ENCODE measurements at regions not wholly inside any gene's neighbourhood (a gene's known extent, or its start where the extent isn't known, plus 50 kb on each side); places are given as distances from the start of the nearest gene placed in this dataset.

GRCh38 chr10:128557149-128557710 is 431.0 kb upstream of the MKI67 start:
- no peaks in the 10 kb centered on the region for H3K4me1 Mint-ChIP-seq
- H3K27ac ChIP-seq (ENCODE audit: low read depth, low read length), result no peak overlapping the region
- H3K4me3 Mint-ChIP-seq, result no peak overlapping the region
- H3K9me3 ChIP-seq (ENCODE audit: control insufficient read depth in 1 of 2, low read length in 2 of 2), result no peaks in the 10 kb centered on the region
- no peaks in the 10 kb centered on the region for H3K36me3 ChIP-seq (ENCODE audit: insufficient read depth, low read length)
- peaks cover 0 to 16% (median 2%) of the 10 kb centered on the region in 8 donors for H3K9me3 Mint-ChIP-seq
- intact Hi-C loops (cut with micrococcal nuclease), result no loop called here
- no peaks in the 10 kb centered on the region for H3K4me1 ChIP-seq (ENCODE audit: insufficient read depth, low read length)
- no peaks in the 10 kb centered on the region for H3K36me3 Mint-ChIP-seq
- H3K4me3 ChIP-seq (ENCODE audit: low read length in 2 of 2), result no peak overlapping the region
- no peaks in the 10 kb centered on the region for H3K27me3 ChIP-seq (ENCODE audit: insufficient read depth, low read length)
- DNase-seq, result no peak
- POLR2A ChIA-PET (ENCODE audit: partially characterized antibody), result no interaction called here
- no peaks in the 10 kb centered on the region for H3K27me3 Mint-ChIP-seq
- no peak overlapping the region for H3K27ac Mint-ChIP-seq
- CTCF ChIA-PET (ENCODE audit: partially characterized antibody), result no interaction called here

GRCh38 chr10:128560406-128560805 is 434.2 kb upstream of the MKI67 start:
- CTCF ChIA-PET (ENCODE audit: partially characterized antibody), result no interaction called here
- H3K27ac Mint-ChIP-seq, result no peak overlapping the region
- no peaks in the 10 kb centered on the region for H3K36me3 ChIP-seq (ENCODE audit: insufficient read depth, low read length)
- no peaks in the 10 kb centered on the region for H3K9me3 ChIP-seq (ENCODE audit: control insufficient read depth in 1 of 2, low read length in 2 of 2)
- POLR2A ChIA-PET (ENCODE audit: partially characterized antibody), result no interaction called here
- no peak overlapping the region for H3K27ac ChIP-seq (ENCODE audit: low read depth, low read length)
- H3K4me3 Mint-ChIP-seq, result no peak overlapping the region
- intact Hi-C loops (cut with micrococcal nuclease), result no loop called here
- no peaks in the 10 kb centered on the region for H3K4me1 Mint-ChIP-seq
- H3K4me3 ChIP-seq (ENCODE audit: low read length in 2 of 2), result no peak overlapping the region
- H3K27me3 ChIP-seq (ENCODE audit: insufficient read depth, low read length), result no peaks in the 10 kb centered on the region
- no peaks in the 10 kb centered on the region for H3K36me3 Mint-ChIP-seq
- DNase-seq, result no peak
- H3K27me3 Mint-ChIP-seq, result no peaks in the 10 kb centered on the region
- H3K9me3 Mint-ChIP-seq, result peaks cover 0 to 10% (median under 1%) of the 10 kb centered on the region in 8 donors
- no peaks in the 10 kb centered on the region for H3K4me1 ChIP-seq (ENCODE audit: insufficient read depth, low read length)

GRCh38 chr10:128560993-128561392 is 434.8 kb upstream of the MKI67 start:
- no peaks in the 10 kb centered on the region for H3K36me3 Mint-ChIP-seq
- H3K4me3 ChIP-seq (ENCODE audit: low read length in 2 of 2), result no peak overlapping the region
- H3K9me3 Mint-ChIP-seq, result peaks cover 0 to 10% (median under 1%) of the 10 kb centered on the region in 8 donors
- CTCF ChIA-PET (ENCODE audit: partially characterized antibody), result no interaction called here
- no peaks in the 10 kb centered on the region for H3K36me3 ChIP-seq (ENCODE audit: insufficient read depth, low read length)
- no peaks in the 10 kb centered on the region for H3K9me3 ChIP-seq (ENCODE audit: control insufficient read depth in 1 of 2, low read length in 2 of 2)
- H3K27ac Mint-ChIP-seq, result no peak overlapping the region
- no peaks in the 10 kb centered on the region for H3K4me1 Mint-ChIP-seq
- no peaks in the 10 kb centered on the region for H3K27me3 Mint-ChIP-seq
- H3K27me3 ChIP-seq (ENCODE audit: insufficient read depth, low read length), result no peaks in the 10 kb centered on the region
- H3K27ac ChIP-seq (ENCODE audit: low read depth, low read length), result no peak overlapping the region
- DNase-seq, result no peak
- no peaks in the 10 kb centered on the region for H3K4me1 ChIP-seq (ENCODE audit: insufficient read depth, low read length)
- no peak overlapping the region for H3K4me3 Mint-ChIP-seq
- POLR2A ChIA-PET (ENCODE audit: partially characterized antibody), result no interaction called here
- intact Hi-C loops (cut with micrococcal nuclease), result no loop called here

GRCh38 chr10:128563387-128563786 is 437.2 kb upstream of the MKI67 start:
- H3K4me1 Mint-ChIP-seq, result no peaks in the 10 kb centered on the region
- H3K4me3 ChIP-seq (ENCODE audit: low read length in 2 of 2), result no peak overlapping the region
- peaks cover 1 to 2% of the 10 kb centered on the region in 2 donors for H3K27me3 Mint-ChIP-seq
- peaks cover 0 to 6% (median under 1%) of the 10 kb centered on the region in 8 donors for H3K9me3 Mint-ChIP-seq
- ChIA-PET POLR2A (ENCODE audit: partially characterized antibody) (no interaction called here), CTCF (ENCODE audit: partially characterized antibody) (no interaction called here)
- H3K36me3 Mint-ChIP-seq, result no peaks in the 10 kb centered on the region
- intact Hi-C loops (cut with micrococcal nuclease), result no loop called here
- H3K27ac ChIP-seq (ENCODE audit: low read depth, low read length), result no peak overlapping the region
- no peaks in the 10 kb centered on the region for H3K9me3 ChIP-seq (ENCODE audit: control insufficient read depth in 1 of 2, low read length in 2 of 2)
- H3K27ac Mint-ChIP-seq, result no peak overlapping the region
- no peaks in the 10 kb centered on the region for H3K4me1 ChIP-seq (ENCODE audit: insufficient read depth, low read length)
- DNase-seq, result no peak
- H3K36me3 ChIP-seq (ENCODE audit: insufficient read depth, low read length), result no peaks in the 10 kb centered on the region
- no peak overlapping the region for H3K4me3 Mint-ChIP-seq
- no peaks in the 10 kb centered on the region for H3K27me3 ChIP-seq (ENCODE audit: insufficient read depth, low read length)

GRCh38 chr10:128563904-128564303 is 437.7 kb upstream of the MKI67 start:
- ChIA-PET POLR2A (ENCODE audit: partially characterized antibody) (no interaction called here), CTCF (ENCODE audit: partially characterized antibody) (no interaction called here)
- H3K27me3 ChIP-seq (ENCODE audit: insufficient read depth, low read length), result no peaks in the 10 kb centered on the region
- H3K36me3 ChIP-seq (ENCODE audit: insufficient read depth, low read length), result no peaks in the 10 kb centered on the region
- no peaks in the 10 kb centered on the region for H3K36me3 Mint-ChIP-seq
- H3K4me3 Mint-ChIP-seq, result no peak overlapping the region
- no peaks in the 10 kb centered on the region for H3K9me3 ChIP-seq (ENCODE audit: control insufficient read depth in 1 of 2, low read length in 2 of 2)
- no peak for DNase-seq
- H3K27ac Mint-ChIP-seq, result no peak overlapping the region
- H3K27ac ChIP-seq (ENCODE audit: low read depth, low read length), result no peak overlapping the region
- intact Hi-C loops (cut with micrococcal nuclease), result no loop called here
- H3K27me3 Mint-ChIP-seq, result peaks cover 1 to 2% of the 10 kb centered on the region in 2 donors
- peaks cover 0 to 6% (median under 1%) of the 10 kb centered on the region in 8 donors for H3K9me3 Mint-ChIP-seq
- no peaks in the 10 kb centered on the region for H3K4me1 ChIP-seq (ENCODE audit: insufficient read depth, low read length)
- H3K4me3 ChIP-seq (ENCODE audit: low read length in 2 of 2), result no peak overlapping the region
- H3K4me1 Mint-ChIP-seq, result no peaks in the 10 kb centered on the region

GRCh38 chr10:128566361-128566968 is 440.2 kb upstream of the MKI67 start:
- intact Hi-C loops (cut with micrococcal nuclease), result no loop called here
- Histone ChIP-seq H3K4me3 (ENCODE audit: low read length in 2 of 2) (no peak overlapping the region), H3K27me3 (ENCODE audit: insufficient read depth, low read length) (no peaks in the 10 kb centered on the region), H3K27ac (ENCODE audit: low read depth, low read length) (no peak overlapping the region), H3K36me3 (ENCODE audit: insufficient read depth, low read length) (no peaks in the 10 kb centered on the region), H3K9me3 (ENCODE audit: control insufficient read depth in 1 of 2, low read length in 2 of 2) (no peaks in the 10 kb centered on the region), H3K4me1 (ENCODE audit: insufficient read depth, low read length) (no peaks in the 10 kb centered on the region)
- peaks cover 0 to 6% (median 0%) of the 10 kb centered on the region in 8 donors for H3K9me3 Mint-ChIP-seq
- no peak overlapping the region for H3K27ac Mint-ChIP-seq
- H3K4me3 Mint-ChIP-seq, result no peak overlapping the region
- H3K36me3 Mint-ChIP-seq, result no peaks in the 10 kb centered on the region
- no peaks in the 10 kb centered on the region for H3K4me1 Mint-ChIP-seq
- CTCF ChIA-PET (ENCODE audit: partially characterized antibody), result no interaction called here
- POLR2A ChIA-PET (ENCODE audit: partially characterized antibody), result no interaction called here
- peaks cover 2 to 3% of the 10 kb centered on the region in 2 donors for H3K27me3 Mint-ChIP-seq
- DNase-seq, result no peak

- POLR2A ChIA-PET (ENCODE audit: partially characterized antibody), result no interaction called here
- Histone ChIP-seq H3K27me3 (ENCODE audit: insufficient read depth, low read length) (no peaks in the 10 kb centered on the region), H3K27ac (ENCODE audit: low read depth, low read length) (no peak overlapping the region), H3K9me3 (ENCODE audit: control insufficient read depth in 1 of 2, low read length in 2 of 2) (no peaks in the 10 kb centered on the region), H3K36me3 (ENCODE audit: insufficient read depth, low read length) (no peaks in the 10 kb centered on the region), H3K4me3 (ENCODE audit: low read length in 2 of 2) (no peak overlapping the region), H3K4me1 (ENCODE audit: insufficient read depth, low read length) (no peaks in the 10 kb centered on the region)
- no peak for DNase-seq
- CTCF ChIA-PET (ENCODE audit: partially characterized antibody), result no interaction called here
- Mint-ChIP-seq H3K4me3 (no peak overlapping the region), H3K27me3 (peaks cover 2 to 3% of the 10 kb centered on the region in 2 donors), H3K36me3 (no peaks in the 10 kb centered on the region), H3K4me1 (no peaks in the 10 kb centered on the region), H3K27ac (no peak overlapping the region), H3K9me3 (peaks cover 0 to 2% (median 0%) of the 10 kb centered on the region in 8 donors)
- intact Hi-C loops (cut with micrococcal nuclease), result no loop called here
These were observed 441.3 kb upstream of the MKI67 start for GRCh38 chr10:128567551-128567950.

All from CD4-positive, alpha-beta memory T cell (primary cell).